Keratinocyte (primary cell): ENCODE measurements at regions not wholly inside any gene's neighbourhood (a gene's known extent, or its start where the extent isn't known, plus 50 kb on each side); places are given as distances from the start of the nearest gene placed in this dataset.

ENCODE experiments used
- DNase-seq: peaks from one replicate; pipeline ENCODE4 v3.0.0-alpha.2; 2011; ENCODE audit warnings: low read depth, missing footprints, low spot score
- FAIRE-seq: peaks from 2 replicates; lab custom pipeline; 2011; peaks lifted over from hg19 to GRCh38; lab: Jason Lieb, UNC
- H2AFZ ChIP-seq: 2 replicates; pipeline ENCODE4 v1.6.0; 2012; ENCODE audit warnings: low read length, control low read depth, inconsistent platforms; ENCODE audit not compliant: control insufficient read depth
- H3K27ac ChIP-seq: 2 replicates; pipeline ENCODE4 v1.5.1; 2011; ENCODE audit warnings: low read length; ENCODE audit not compliant: control insufficient read depth, insufficient read depth
- H3K27me3 ChIP-seq: 3 replicates; pipeline ENCODE4 v1.6.0; 2011; ENCODE audit warnings: low read length; ENCODE audit not compliant: control insufficient read depth, insufficient read depth; ENCODE audit errors: extremely low read depth
- H3K36me3 ChIP-seq, 2 experiments: 2 replicates in 1 of 2; 3 replicates in 1 of 2; pipeline ENCODE4 v1.5.1; 2011; ENCODE audit warnings: low read length in 2 of 2, mild to moderate bottlenecking in 1 of 2; ENCODE audit not compliant: control insufficient read depth in 2 of 2, insufficient read depth in 2 of 2; ENCODE audit errors: extremely low read depth in 1 of 2
- H3K4me1 ChIP-seq: 3 replicates; pipeline ENCODE4 v1.5.1; 2011; ENCODE audit warnings: low read length; ENCODE audit not compliant: control insufficient read depth, insufficient read depth; ENCODE audit errors: extremely low read depth
- H3K4me2 ChIP-seq: 3 replicates; pipeline ENCODE4 v1.6.0; 2011; ENCODE audit warnings: low read depth, low read length; ENCODE audit not compliant: control insufficient read depth, insufficient read depth; ENCODE audit errors: extremely low read depth
- H3K4me3 ChIP-seq, 3 experiments: fragments of 200-600 bp in 1 of 3; sonication (generic) in 1 of 3; 2 replicates in 2 of 3; 3 replicates in 1 of 3; pipeline ENCODE4 v1.5.1; 2011 to 2016; ENCODE audit warnings: low read length in 3 of 3, mild to moderate bottlenecking in 3 of 3, control low read depth in 2 of 3, inconsistent platforms in 1 of 3, low read depth in 1 of 3, mixed read lengths in 1 of 3, mixed run types in 1 of 3, moderate library complexity in 1 of 3; ENCODE audit not compliant: control insufficient read depth in 2 of 3, insufficient read depth in 2 of 3; ENCODE audit errors: extremely low read depth in 1 of 3
- H3K79me2 ChIP-seq: 2 replicates; pipeline ENCODE4 v1.6.0; 2012; ENCODE audit warnings: low read length; ENCODE audit not compliant: control insufficient read depth, insufficient read depth
- H3K9ac ChIP-seq: 3 replicates; pipeline ENCODE4 v1.6.0; 2011; ENCODE audit warnings: low read length; ENCODE audit not compliant: control insufficient read depth, insufficient read depth; ENCODE audit errors: extremely low read depth
- H3K9me1 ChIP-seq: 3 replicates; pipeline ENCODE4 v1.6.0; 2011; ENCODE audit warnings: low read length; ENCODE audit not compliant: control insufficient read depth, insufficient read depth; ENCODE audit errors: extremely low read depth
- H3K9me3 ChIP-seq: 2 replicates; pipeline ENCODE4 v1.5.1; 2012; ENCODE audit warnings: low read depth, low read length; ENCODE audit not compliant: control insufficient read depth
- H4K20me1 ChIP-seq: 3 replicates; pipeline ENCODE4 v1.6.0; 2011; ENCODE audit warnings: low read length; ENCODE audit not compliant: control insufficient read depth, insufficient read depth; ENCODE audit errors: extremely low read depth
- CTCF ChIP-seq, 3 experiments: IDR thresholded peaks in 1 of 3; conservative IDR thresholded peaks in 1 of 3; optimal IDR thresholded peaks in 1 of 3; 2 replicates in 2 of 3; 3 replicates in 1 of 3; pipeline versions ENCODE3 to v1.5.1; 2011; ENCODE audit warnings: low read length in 3 of 3, mild to moderate bottlenecking in 3 of 3, moderate library complexity in 2 of 3, control low read depth in 1 of 3, inconsistent platforms in 1 of 3; ENCODE audit not compliant: insufficient read depth in 2 of 3; ENCODE audit errors: extremely low read depth in 1 of 3
- EZH2 ChIP-seq: IDR thresholded peaks from one replicate; pipeline ENCODE4 v1.6.1; 2012; ENCODE audit warnings: inconsistent platforms, mild to moderate bottlenecking, low read length, moderate library complexity
- dilution Hi-C: fragments of 300-500 bp; cut with MboI; formaldehyde crosslinking; loops from one replicate; pipeline ENCODE4 v1.7.0; 2020; ENCODE audit warnings: low sequenced_read_pairs; ENCODE audit not compliant: extremely low pct_ligation_motif_present

DNA sequence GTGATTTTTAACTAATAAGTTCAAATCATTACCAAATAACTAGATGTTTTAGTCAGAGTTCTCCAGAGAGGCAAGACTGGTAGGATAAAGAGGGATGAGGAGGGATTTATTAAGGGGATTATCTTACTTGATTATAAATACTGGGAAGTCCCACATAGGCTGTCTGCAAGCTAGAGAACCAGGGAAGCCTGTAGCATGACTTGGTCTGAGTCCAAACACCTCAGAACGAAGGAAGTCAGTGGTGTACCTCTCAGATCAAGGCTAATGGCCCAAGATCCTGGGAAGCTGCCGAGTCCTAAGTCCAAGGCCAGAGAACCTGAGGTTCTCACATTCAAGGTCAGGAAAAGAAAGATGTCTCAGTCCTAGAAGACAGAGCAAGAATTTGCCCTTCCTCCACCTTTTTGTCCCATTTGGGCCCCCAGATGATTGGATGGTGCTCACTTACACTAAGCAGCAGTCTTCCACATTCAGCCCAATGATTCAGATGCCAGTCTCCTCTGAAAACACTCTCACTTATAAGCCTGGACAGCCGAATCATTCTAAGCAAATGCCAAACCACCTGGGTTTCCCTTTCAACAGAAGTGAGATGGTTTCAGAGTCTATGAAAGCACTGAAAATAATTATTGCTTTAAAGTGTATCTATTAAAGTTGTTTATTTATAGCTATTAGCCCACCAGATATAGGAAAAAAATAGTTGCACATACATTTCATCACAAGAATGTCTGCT lies 1599.2 kb downstream of the OLFM4 start:
- FAIRE-seq: no peak
- DNase-seq: no peak
- TF ChIP-seq EZH2 (no peak), CTCF (optimal IDR thresholded peaks at IDR 0.05 in 1 of 3, IDR thresholded peaks at IDR 0.05 in 1 of 3, conservative IDR thresholded peaks at IDR 0.05 in 1 of 3; ENCODE audit: extremely low read depth in 1 of 3, insufficient read depth in 2 of 3, low read length in 3 of 3) (no peak)
- Histone ChIP-seq H3K4me2 (no peak overlapping the region), H3K4me1 (no peaks in the 10 kb centered on the region), H3K36me3 (no peaks in the 10 kb centered on the region), H3K9me3 (peaks cover 1% of the 10 kb centered on the region), H4K20me1 (no peaks in the 10 kb centered on the region), H2AFZ (no peak overlapping the region), H3K9me1 (no peaks in the 10 kb centered on the region), H3K27ac (no peak overlapping the region), H3K4me3 (no peak overlapping the region), H3K79me2 (no peaks in the 10 kb centered on the region), H3K27me3 (no peaks in the 10 kb centered on the region), H3K9ac (no peak overlapping the region)
- dilution Hi-C loops: no loop called here

DNA sequence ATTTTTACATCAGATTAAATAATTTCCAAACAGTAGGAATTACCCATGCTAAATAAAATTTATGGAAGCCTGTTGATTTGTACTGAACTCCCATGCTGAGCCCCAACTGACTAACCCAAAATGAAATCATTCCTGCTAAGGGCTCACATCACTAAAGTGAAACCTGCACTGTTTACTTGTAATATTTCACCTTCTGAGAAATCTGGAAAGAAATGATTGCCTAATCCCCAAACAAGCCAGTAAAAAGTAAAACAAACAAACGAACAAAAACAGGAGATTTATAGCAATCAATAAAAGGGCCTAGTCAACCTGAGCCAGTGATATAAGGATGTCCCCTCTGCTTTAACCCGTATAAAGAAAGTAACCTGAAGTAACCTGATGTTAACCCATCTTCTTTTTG lies 1599.8 kb downstream of the OLFM4 start:
- Histone ChIP-seq H3K4me1 (no peaks in the 10 kb centered on the region), H3K9me1 (no peaks in the 10 kb centered on the region), H3K27me3 (no peaks in the 10 kb centered on the region), H2AFZ (no peak overlapping the region), H3K9me3 (peaks cover 1% of the 10 kb centered on the region), H3K36me3 (no peaks in the 10 kb centered on the region), H3K4me2 (no peak overlapping the region), H3K27ac (no peak overlapping the region), H3K4me3 (no peak overlapping the region), H3K9ac (no peak overlapping the region), H3K79me2 (no peaks in the 10 kb centered on the region), H4K20me1 (no peaks in the 10 kb centered on the region)
- TF ChIP-seq CTCF (optimal IDR thresholded peaks at IDR 0.05 in 1 of 3, IDR thresholded peaks at IDR 0.05 in 1 of 3, conservative IDR thresholded peaks at IDR 0.05 in 1 of 3; ENCODE audit: extremely low read depth in 1 of 3, insufficient read depth in 2 of 3, low read length in 3 of 3) (no peak), EZH2 (no peak)
- DNase-seq (no peak), FAIRE-seq (no peak)
- dilution Hi-C loops: no loop called here
